Liver (tissue), 8 donors: ENCODE measurements at regions not wholly inside any gene's neighbourhood (a gene's known extent, or its start where the extent isn't known, plus 50 kb on each side); places are given as distances from the start of the nearest gene placed in this dataset.

ENCODE experiments used
- DNase-seq: peaks from one replicate; pipeline ENCODE4 v3.0.0-alpha.2; 2017; ENCODE audit warnings: low spot score
- H3K27ac ChIP-seq, 2 donors: one replicate each; pipeline ENCODE4 v1.7.0; 2013; ENCODE audit warnings: inconsistent platforms in 2 of 2, low read length in 2 of 2, control low read depth in 1 of 2, low read depth in 1 of 2, mild to moderate bottlenecking in 1 of 2
- H3K27me3 ChIP-seq, 4 donors: one replicate each; pipeline versions ENCODE4 v1.6.1 to v1.7.0; 2013; ENCODE audit warnings: low read length in 3 of 4, inconsistent platforms in 1 of 4, mild to moderate bottlenecking in 1 of 4, moderate library complexity in 1 of 4; ENCODE audit not compliant: control insufficient read depth in 4 of 4, insufficient read depth in 4 of 4
- H3K36me3 ChIP-seq, 4 donors: one replicate each; pipeline versions ENCODE4 v1.6.1 to v1.7.0; 2013; ENCODE audit warnings: low read length in 3 of 4, mild to moderate bottlenecking in 3 of 4, low read depth in 1 of 4, moderate library complexity in 1 of 4; ENCODE audit not compliant: control insufficient read depth in 4 of 4, insufficient read depth in 3 of 4
- H3K4me1 ChIP-seq, 4 donors: one replicate each; pipeline versions ENCODE4 v1.6.1 to v1.7.0; 2013; ENCODE audit warnings: low read length in 3 of 4, mild to moderate bottlenecking in 3 of 4, moderate library complexity in 1 of 4; ENCODE audit not compliant: control insufficient read depth in 4 of 4, insufficient read depth in 4 of 4
- H3K4me3 ChIP-seq, 3 donors: one replicate each; pipeline versions ENCODE4 v1.6.1 to v1.7.0; 2013; ENCODE audit warnings: low read length in 3 of 3, control low read depth in 1 of 3, low read depth in 1 of 3, mild to moderate bottlenecking in 1 of 3
- H3K9ac ChIP-seq, 2 donors: one replicate each; pipeline ENCODE4 v1.7.0; 2013; ENCODE audit warnings: low read length in 2 of 2, mild to moderate bottlenecking in 2 of 2, moderate library complexity in 2 of 2, control low read depth in 1 of 2, low read depth in 1 of 2
- H3K9me3 ChIP-seq, 4 donors: one replicate each; pipeline versions ENCODE4 v1.6.1 to v1.7.0; 2013; ENCODE audit warnings: low read length in 3 of 4; ENCODE audit not compliant: control insufficient read depth in 4 of 4
- CTCF ChIP-seq: fragments of 150-350 bp; IDR thresholded peaks from 2 replicates; pipeline ENCODE4 v1.5.1; 2017; ENCODE audit warnings: improper control_type of control experiment, low read depth, low read length; ENCODE audit not compliant: missing input control
- EGR1 ChIP-seq, 2 donors: IDR thresholded peaks; 2 replicates each; pipeline ENCODE4 v1.6.1; 2016 to 2018; ENCODE audit warnings: antibody characterized with exemption in 2 of 2, low read depth in 2 of 2
- FOXA1 ChIP-seq: IDR thresholded peaks from 2 replicates; pipeline ENCODE4 v1.6.1; 2016; ENCODE audit warnings: antibody characterized with exemption
- FOXA2 ChIP-seq: IDR thresholded peaks from 2 replicates; pipeline ENCODE4 v1.6.1; 2016; ENCODE audit warnings: antibody characterized with exemption
- GABPA ChIP-seq, 2 donors: IDR thresholded peaks in 1 of 2; conservative IDR thresholded peaks in 1 of 2; 2 replicates each; pipeline ENCODE4 v1.6.1; 2016; ENCODE audit warnings: antibody characterized with exemption in 2 of 2, mild to moderate bottlenecking in 1 of 2, moderate library complexity in 1 of 2
- HNF4A ChIP-seq, 2 donors: conservative IDR thresholded peaks; 2 replicates each; pipeline ENCODE4 v1.6.1; 2016; ENCODE audit warnings: antibody characterized with exemption in 2 of 2, mild to moderate bottlenecking in 2 of 2
- HNF4G ChIP-seq: IDR thresholded peaks from 2 replicates; pipeline ENCODE4 v1.6.1; 2016; ENCODE audit warnings: antibody characterized with exemption
- MAX ChIP-seq: IDR thresholded peaks from 2 replicates; pipeline ENCODE4 v1.6.1; 2016; ENCODE audit warnings: antibody characterized with exemption
- SP1 ChIP-seq: IDR thresholded peaks from 2 replicates; pipeline ENCODE4 v1.6.1; 2018; ENCODE audit warnings: antibody characterized with exemption, mild to moderate bottlenecking
- TAF1 ChIP-seq: conservative IDR thresholded peaks from 2 replicates; pipeline ENCODE4 v1.6.1; 2016; ENCODE audit warnings: antibody characterized with exemption, mild to moderate bottlenecking
- YY1 ChIP-seq: IDR thresholded peaks from 2 replicates; pipeline ENCODE4 v1.6.1; 2016; ENCODE audit warnings: antibody characterized with exemption, mild to moderate bottlenecking
- ZBTB33 ChIP-seq: IDR thresholded peaks from 2 replicates; pipeline ENCODE4 v1.6.1; 2016; ENCODE audit warnings: antibody characterized with exemption
- WGBS: extraction: QIAGEN DNeasy Blood & Tissue Kit; methylation state at CpG from one replicate; pipeline ENCODE4 v1.1.7; 2013; 5-methylcytosine and 5-hydroxymethylcytosine counted together
- donor health status: healthy.
- donor health status: healthy.
- donor health status: healthy.
- donor health status: healthy.
- donor health status: healthy.

GRCh38 chr4:128376958-128377357 is 89.3 kb upstream of the PGRMC2 start:
- WGBS: over 99% methylated on average over 4 of the region's 4 CpGs
- TF ChIP-seq FOXA1: no peak
- no peak overlapping the region for H3K4me3 ChIP-seq

GRCh38 chr4:128376303-128376702 is 88.7 kb upstream of the PGRMC2 start:
- DNase-seq: no peak
- Histone ChIP-seq H3K9ac (no peak overlapping the region), H3K4me1 (peaks cover 0 to 2% (median 0%) of the 10 kb centered on the region in 4 donors), H3K4me3 (no peak overlapping the region), H3K27me3 (no peaks in the 10 kb centered on the region), H3K36me3 (no peaks in the 10 kb centered on the region), H3K9me3 (peaks cover 0 to 4% (median 0%) of the 10 kb centered on the region in 4 donors), H3K27ac (no peak overlapping the region)
- WGBS: 96% methylated on average over 5 of the region's 5 CpGs
- TF ChIP-seq HNF4A (conservative IDR thresholded peaks at IDR 0.05) (peak in 1 of 2 donors; percentile 18), CTCF (no peak)

More at GRCh38 chr4:128376958-128377357, 89.3 kb upstream of the PGRMC2 start:
- H3K9ac ChIP-seq: no peak overlapping the region
- H3K4me1 ChIP-seq: peaks cover 0 to 2% (median 0%) of the 10 kb centered on the region in 4 donors
- H3K9me3 ChIP-seq: peaks cover 0 to 4% (median 0%) of the 10 kb centered on the region in 4 donors
- H3K36me3 ChIP-seq: no peaks in the 10 kb centered on the region
- H3K27me3 ChIP-seq: no peaks in the 10 kb centered on the region
- no peak for DNase-seq
- H3K27ac ChIP-seq: no peak overlapping the region

GRCh38 chr4:128373628-128374027 is 86.0 kb upstream of the PGRMC2 start:
- Histone ChIP-seq H3K36me3 (no peaks in the 10 kb centered on the region), H3K9ac (no peak overlapping the region), H3K27me3 (no peaks in the 10 kb centered on the region), H3K4me1 (no peaks in the 10 kb centered on the region), H3K4me3 (no peak overlapping the region), H3K27ac (no peak overlapping the region), H3K9me3 (peaks cover 0 to 4% (median 0%) of the 10 kb centered on the region in 4 donors)
- TF ChIP-seq EGR1 (IDR thresholded peaks at IDR 0.05; ENCODE audit: low read depth in 2 of 2) (no peak), GABPA (IDR thresholded peaks at IDR 0.05 in 1 of 2, conservative IDR thresholded peaks at IDR 0.05 in 1 of 2) (no peak), MAX (no peak), FOXA2 (no peak), CTCF (no peak), HNF4G (no peak), HNF4A (conservative IDR thresholded peaks at IDR 0.05) (no peak), SP1 (no peak), YY1 (no peak), FOXA1 (no peak), ZBTB33 (no peak), TAF1 (no peak)
- WGBS: 90% methylated on average over 2 of the region's 2 CpGs
- DNase-seq: no peak
